Stimulated activated CD8-positive, alpha-beta memory T cell treated with anti-CD3 and anti-CD28 coated beads, Interleukin-7, amount 100 ng/mL, for 4 hours (primary cell): ENCODE measurements at regions not wholly inside any gene's neighbourhood (a gene's known extent, or its start where the extent isn't known, plus 50 kb on each side); places are given as distances from the start of the nearest gene placed in this dataset.

Source experiments
- DNase-seq, 2 donors: peaks; one replicate each; pipeline ENCODE4 v3.0.0-alpha.2; 2020; ENCODE audit warnings: low read depth in 2 of 2

- no peak for DNase-seq
These were observed 87.1 kb upstream of the CPEB4 start for GRCh38 chr5:173801006-173801405.

GRCh38 chr5:173802670-173803165 is 85.4 kb upstream of the CPEB4 start:
- DNase-seq, result no peak

GRCh38 chr5:173804579-173804978 is 83.6 kb upstream of the CPEB4 start:
- no peak for DNase-seq

- DNase-seq, result no peak
These were observed 81.7 kb upstream of the CPEB4 start for GRCh38 chr5:173806270-173807035.

- DNase-seq, result no peak
These were observed 80.9 kb upstream of the CPEB4 start for GRCh38 chr5:173807181-173807655.

GRCh38 chr5:173808079-173808808 is 79.9 kb upstream of the CPEB4 start:
- DNase-seq, result no peak

- DNase-seq, result no peak
These were observed 79.1 kb upstream of the CPEB4 start for GRCh38 chr5:173809014-173809413.

- no peak for DNase-seq
These were observed 75.2 kb upstream of the CPEB4 start for GRCh38 chr5:173812811-173813550.

- no peak for DNase-seq
These were observed 74.1 kb upstream of the CPEB4 start for GRCh38 chr5:173814053-173814452.

GRCh38 chr5:173815571-173815970 is 72.6 kb upstream of the CPEB4 start:
- no peak for DNase-seq

GRCh38 chr5:173816728-173817127 is 71.4 kb upstream of the CPEB4 start:
- no peak for DNase-seq

- DNase-seq, result no peak
These were observed 70.6 kb upstream of the CPEB4 start for GRCh38 chr5:173817561-173817960.

GRCh38 chr5:173819521-173819920 is 68.6 kb upstream of the CPEB4 start:
- DNase-seq, result no peak

GRCh38 chr5:173823274-173823644 is 64.9 kb upstream of the CPEB4 start:
- DNase-seq, result no peak

- no peak for DNase-seq
These were observed 64.2 kb upstream of the CPEB4 start for GRCh38 chr5:173823721-173824567.

- DNase-seq, result no peak
These were observed 62.8 kb upstream of the CPEB4 start for GRCh38 chr5:173825215-173825865.

GRCh38 chr5:173826086-173826427 is 62.1 kb upstream of the CPEB4 start:
- DNase-seq, result no peak

GRCh38 chr5:173826428-173827350 is 61.5 kb upstream of the CPEB4 start:
- DNase-seq, result no peak

- DNase-seq, result no peak
These were observed 59.2 kb upstream of the CPEB4 start for GRCh38 chr5:173828952-173829351.

GRCh38 chr5:173829826-173830225 is 58.3 kb upstream of the CPEB4 start:
- DNase-seq, result no peak
